GM18868 (cell line): ENCODE measurements at regions not wholly inside any gene's neighbourhood (a gene's known extent, or its start where the extent isn't known, plus 50 kb on each side); places are given as distances from the start of the nearest gene placed in this dataset.

Experiments
- ATAC-seq: cut with Tn5 transposase; IDR thresholded peaks from one replicate; pipeline ENCODE4 v1.9.1; 2021; ENCODE audit warnings: mild to moderate bottlenecking, moderate library complexity; ENCODE audit not compliant: unreplicated experiment

GRCh38 chr11:31912808-31913207 lies 101.7 kb upstream of the PAX6 start:
- ATAC-seq, result no peak

GRCh38 chr11:31910950-31911576 lies 99.9 kb upstream of the PAX6 start:
- ATAC-seq, result no peak

GRCh38 chr11:31903225-31904074 lies 92.3 kb upstream of the PAX6 start:
- ATAC-seq, result no peak

GRCh38 chr11:31902706-31903105 lies 91.6 kb upstream of the PAX6 start:
- no peak for ATAC-seq

GRCh38 chr11:31895926-31896325 lies 84.8 kb upstream of the PAX6 start:
- ATAC-seq, result no peak

- ATAC-seq, result no peak
These were observed 76.1 kb upstream of the PAX6 start for GRCh38 chr11:31887180-31887579.

GRCh38 chr11:31884080-31884479 lies 73.0 kb upstream of the PAX6 start:
- peak; percentile 67 for ATAC-seq

GRCh38 chr11:31883435-31883834 lies 72.3 kb upstream of the PAX6 start:
- no peak for ATAC-seq

GRCh38 chr11:31882951-31883392 lies 71.8 kb upstream of the PAX6 start:
- ATAC-seq, result no peak

GRCh38 chr11:31881825-31882224 lies 70.7 kb upstream of the PAX6 start:
- no peak for ATAC-seq

GRCh38 chr11:31879681-31880080 lies 68.6 kb upstream of the PAX6 start:
- no peak for ATAC-seq

GRCh38 chr11:31877863-31878262 lies 66.7 kb upstream of the PAX6 start:
- ATAC-seq, result no peak

GRCh38 chr11:31877083-31877482 lies 66.0 kb upstream of the PAX6 start:
- ATAC-seq, result no peak

- ATAC-seq, result peak; percentile 60
These were observed 64.9 kb upstream of the PAX6 start for GRCh38 chr11:31875866-31876560.

GRCh38 chr11:31874631-31875191 lies 63.6 kb upstream of the PAX6 start:
- no peak for ATAC-seq

GRCh38 chr11:31873124-31873523 lies 62.0 kb upstream of the PAX6 start:
- ATAC-seq, result no peak

- ATAC-seq, result peak; percentile 28
These were observed 60.9 kb upstream of the PAX6 start for GRCh38 chr11:31872076-31872443.

GRCh38 chr11:31871310-31872075 lies 60.4 kb upstream of the PAX6 start:
- peak; percentile 42 for ATAC-seq

- ATAC-seq, result peak; percentile 46
These were observed 59.6 kb upstream of the PAX6 start for GRCh38 chr11:31870609-31871309.

- ATAC-seq, result no peak
These were observed 58.9 kb upstream of the PAX6 start for GRCh38 chr11:31869986-31870385.
